HepG2 (cell line): ENCODE measurements at regions not wholly inside any gene's neighbourhood (a gene's known extent, or its start where the extent isn't known, plus 50 kb on each side); places are given as distances from the start of the nearest gene placed in this dataset.

ENCODE experiments used
- ATAC-seq: fragments of 200-7000 bp; cut with Tn5 transposase; 3 replicates; pipeline ENCODE4 v1.9.1; 2020; ENCODE audit warnings: mild to moderate bottlenecking, moderate library complexity
- BruUV-seq: library from RNA; stranded (reverse); fragments of 400-500 nt; replicated peaks from 2 replicates; lab custom pipeline; 2021; lab: Mats Ljungman, UMichigan
- CTCF ChIA-PET: fragments of 300-600 bp; formaldehyde crosslinking; extraction: SDS; loops from one replicate; lab custom pipeline; 2021; ENCODE audit warnings: low total read pairs, inconsistent platforms, low intra/inter-chr PET ratio; lab: Yijun Ruan, JAX
- POLR2A ChIA-PET: fragments of 350-600 bp; sonication (Branson Sonifier 250); formaldehyde crosslinking; loops from one replicate; lab custom pipeline; 2020; ENCODE audit warnings: antibody characterized with exemption, inconsistent platforms; lab: Yijun Ruan, JAX
- DNase-seq: peaks from one replicate; pipeline ENCODE4 v3.0.0-alpha.2; 2015; ENCODE audit warnings: low spot score
- FAIRE-seq: peaks from 3 replicates; lab custom pipeline; 2011; peaks lifted over from hg19 to GRCh38; lab: Jason Lieb, UNC
- H2AFZ ChIP-seq: one replicate; pipeline ENCODE4 v1.6.1; 2011; ENCODE audit warnings: low read length, inconsistent platforms
- H3K27ac ChIP-seq: fragments of 300-600 bp; 3 replicates; pipeline ENCODE4 v1.8.0; 2011; ENCODE audit warnings: mixed run types, mild to moderate bottlenecking, mixed read lengths, low read length, inconsistent platforms; ENCODE audit not compliant: insufficient read depth; ENCODE audit errors: extremely low read length
- H3K27me3 ChIP-seq, 2 experiments: fragments of 200-600 bp in 1 of 2; 2 replicates in 1 of 2; 3 replicates in 1 of 2; pipeline versions ENCODE4 v1.6.0 to v1.8.0; 2011; ENCODE audit warnings: low read length in 2 of 2, mild to moderate bottlenecking in 2 of 2, moderate library complexity in 2 of 2, inconsistent platforms in 1 of 2; ENCODE audit not compliant: insufficient read depth in 2 of 2, control insufficient read depth in 1 of 2
- H3K36me3 ChIP-seq, 2 experiments: fragments of 200-600 bp in 1 of 2; replicated peaks in 1 of 2; 2 replicates in 1 of 2; 3 replicates in 1 of 2; pipeline versions ENCODE4 v1.5.1 to v1.8.0; 2011; ENCODE audit warnings: low read length in 2 of 2, inconsistent platforms in 1 of 2; ENCODE audit not compliant: insufficient read depth in 2 of 2, control insufficient read depth in 1 of 2
- H3K4me1 ChIP-seq: 2 replicates; pipeline ENCODE4 v1.5.1; 2012; ENCODE audit warnings: low read length, inconsistent platforms; ENCODE audit not compliant: insufficient read depth
- H3K4me2 ChIP-seq: 2 replicates; pipeline ENCODE4 v1.6.0; 2011; ENCODE audit warnings: low read depth, low read length, inconsistent platforms
- H3K4me3 ChIP-seq, 3 experiments: fragments of 200-600 bp in 1 of 3; sonication (generic), shearing (Covaris generic) in 1 of 3; replicated peaks in 1 of 3; 2 replicates each; pipeline ENCODE4 v1.5.1; 2011 to 2016; ENCODE audit warnings: low read length in 3 of 3, inconsistent platforms in 2 of 3, low read depth in 2 of 3, mild to moderate bottlenecking in 2 of 3, control low read depth in 1 of 3, mixed read lengths in 1 of 3; ENCODE audit not compliant: insufficient read depth in 1 of 3
- H3K79me2 ChIP-seq: one replicate; pipeline ENCODE4 v1.6.1; 2011; ENCODE audit warnings: low read length, inconsistent platforms; ENCODE audit not compliant: insufficient read depth
- H3K9ac ChIP-seq: 2 replicates; pipeline ENCODE4 v1.6.0; 2011; ENCODE audit warnings: mild to moderate bottlenecking, low read depth, low read length, inconsistent platforms; ENCODE audit not compliant: insufficient read depth
- H3K9me3 ChIP-seq: 2 replicates; pipeline ENCODE4 v1.5.1; 2012; ENCODE audit warnings: mild to moderate bottlenecking, low read length
- H4K20me1 ChIP-seq: 2 replicates; pipeline ENCODE4 v1.6.0; 2011; ENCODE audit warnings: inconsistent platforms, mild to moderate bottlenecking, low read length, moderate library complexity; ENCODE audit not compliant: insufficient read depth
- CEBPZ ChIP-seq: IDR thresholded peaks from 2 replicates; pipeline ENCODE4 v1.6.1; 2012; ENCODE audit warnings: low read length, improper control_type of control experiment
- DBP ChIP-seq: sonication (generic); formaldehyde crosslinking; IDR thresholded peaks from 2 replicates; pipeline ENCODE4 v1.4.0; 2020; ENCODE audit warnings: missing genetic modification reagents; ENCODE audit errors: not compliant biosample characterization
- MEIS1 ChIP-seq: sonication (generic); formaldehyde crosslinking; IDR thresholded peaks from 2 replicates; pipeline ENCODE4 v1.9.0; 2021; ENCODE audit warnings: mild to moderate bottlenecking, missing genetic modification reagents, moderate library complexity, borderline replicate concordance
- RFX1 ChIP-seq: fragments of 450-650 bp; IDR thresholded peaks from 2 replicates; pipeline ENCODE4 v1.6.1; 2017
- in situ Hi-C: cut with HindIII; loops from 2 replicates; pipeline ENCODE4 v1.10.0; 2017; ENCODE audit warnings: low pct_unique_long_range_greater_than_20kb; ENCODE audit not compliant: extremely low pct_ligation_motif_present
- intact Hi-C: fragments of 100-400 bp; cut with micrococcal nuclease; formaldehyde crosslinking; loops from one replicate; pipeline ENCODE4 v1.10.0; 2022; ENCODE audit not compliant: unreplicated experiment

- no peak for TF ChIP-seq RFX1
These were observed 304.3 kb upstream of the MEF2C start for GRCh38 chr5:89187268-89187667.

GRCh38 chr5:89181546-89181945 lies 298.6 kb upstream of the MEF2C start:
- intact Hi-C loops = no loop called here
- Histone ChIP-seq H2AFZ (no peak overlapping the region), H3K4me2 (no peak overlapping the region), H3K27ac (no peak overlapping the region), H3K79me2 (no peaks in the 10 kb centered on the region), H3K27me3 (no peaks in the 10 kb centered on the region), H3K9me3 (peaks cover 11% of the 10 kb centered on the region; the same call in 1 of the 2 replicates)
- BruUV-seq = no TSS peak
- no peak for DNase-seq
- no peak for FAIRE-seq
- no peak for ATAC-seq
- CTCF ChIA-PET = no interaction called here
- no peak for TF ChIP-seq MEIS1 (CRISPR knock-in tag)
- no peak for TF ChIP-seq DBP (CRISPR knock-in tag)
- TF ChIP-seq CEBPZ = no peak
- TF ChIP-seq, all 625 proteins: peak for 0
- H3K4me3 ChIP-seq = no peak overlapping the region
- in situ Hi-C loops = no loop called here
- H3K9ac ChIP-seq = no peak overlapping the region
- no peaks in the 10 kb centered on the region for H3K4me1 ChIP-seq
- POLR2A ChIA-PET = no interaction called here
- no peaks in the 10 kb centered on the region for H3K36me3 ChIP-seq
- H4K20me1 ChIP-seq = no peaks in the 10 kb centered on the region

More at GRCh38 chr5:89187268-89187667, 304.3 kb upstream of the MEF2C start:
- ChIA-PET POLR2A (no interaction called here), CTCF (no interaction called here)
- no TSS peak for BruUV-seq
- in situ Hi-C loops (no loop called here), intact Hi-C loops (no loop called here)
- H3K9ac ChIP-seq = no peak overlapping the region
- no peak for FAIRE-seq
- H3K27me3 ChIP-seq = no peaks in the 10 kb centered on the region
- no peaks in the 10 kb centered on the region for H3K79me2 ChIP-seq
- H3K4me1 ChIP-seq = no peaks in the 10 kb centered on the region
- H3K4me2 ChIP-seq = no peak overlapping the region
- DNase-seq = no peak
- no peaks in the 10 kb centered on the region for H3K36me3 ChIP-seq
- H3K27ac ChIP-seq = no peak overlapping the region
- peaks cover 3% of the 10 kb centered on the region; the same call in 1 of the 2 replicates for H3K9me3 ChIP-seq
- ATAC-seq = no peak
- H4K20me1 ChIP-seq = no peaks in the 10 kb centered on the region
- no peak overlapping the region for H3K4me3 ChIP-seq
- no peak overlapping the region for H2AFZ ChIP-seq
